SK-N-SH (cell line): ENCODE measurements at regions not wholly inside any gene's neighbourhood (a gene's known extent, or its start where the extent isn't known, plus 50 kb on each side); places are given as distances from the start of the nearest gene placed in this dataset.

Source experiments
- CTCF ChIA-PET: fragments of 300-600, 350-600 bp; formaldehyde crosslinking; extraction: SDS; loops from one replicate; lab custom pipeline; 2021; lab: Yijun Ruan, JAX
- POLR2A ChIA-PET: fragments of 350-600 bp; sonication (Branson Sonifier 250); formaldehyde crosslinking; extraction: SDS; loops from one replicate; lab custom pipeline; 2020; ENCODE audit warnings: antibody characterized with exemption, inconsistent platforms; lab: Yijun Ruan, JAX
- DNase-seq: peaks from one replicate; pipeline ENCODE4 v3.0.0; 2012
- H2AFZ ChIP-seq: fragments of 200-600 bp; sonication (generic); 2 replicates; pipeline ENCODE4 v1.8.1; 2016; ENCODE audit warnings: antibody characterized with exemption, mild to moderate bottlenecking, low read depth
- H3F3A ChIP-seq: fragments of 200-600 bp; sonication (generic); replicated peaks from 2 replicates; pipeline ENCODE3; 2016; ENCODE audit warnings: antibody characterized with exemption, mild to moderate bottlenecking; ENCODE audit not compliant: insufficient read depth
- H3K27ac ChIP-seq, 2 experiments: fragments of 200-500 bp in 1 of 2; fragments of 200-600 bp in 1 of 2; sonication (Bioruptor generic) in 1 of 2; sonication (generic), shearing (Covaris generic) in 1 of 2; 2 replicates each; pipeline versions ENCODE4 v1.5.1 to v1.6.1; 2014 to 2016; ENCODE audit warnings: low read depth in 2 of 2, inconsistent platforms in 1 of 2, low read length in 1 of 2, mild to moderate bottlenecking in 1 of 2, mixed read lengths in 1 of 2
- H3K27me3 ChIP-seq: fragments of 200-600 bp; sonication (generic), shearing (Covaris generic); 2 replicates; pipeline ENCODE4 v1.6.1; 2016; ENCODE audit warnings: mixed run types; ENCODE audit not compliant: insufficient read depth
- H3K36me3 ChIP-seq, 2 experiments: fragments of 200-500 bp in 1 of 2; fragments of 200-600 bp in 1 of 2; sonication (Bioruptor generic) in 1 of 2; sonication (generic) in 1 of 2; replicated peaks in 1 of 2; 2 replicates each; pipeline versions ENCODE3 to v1.5.1; 2014 to 2016; ENCODE audit warnings: low read length in 1 of 2, mild to moderate bottlenecking in 1 of 2; ENCODE audit not compliant: insufficient read depth in 2 of 2, control insufficient read depth in 1 of 2
- H3K4me1 ChIP-seq, 2 experiments: fragments of 200-500 bp in 1 of 2; fragments of 200-600 bp in 1 of 2; sonication (Bioruptor generic) in 1 of 2; sonication (generic), shearing (Covaris generic) in 1 of 2; 2 replicates each; pipeline versions ENCODE4 v1.5.1 to v1.6.1; 2014 to 2016; ENCODE audit warnings: low read depth in 1 of 2, low read length in 1 of 2, mixed run types in 1 of 2; ENCODE audit not compliant: insufficient read depth in 2 of 2, control insufficient read depth in 1 of 2
- H3K4me2 ChIP-seq: fragments of 200-600 bp; sonication (generic), shearing (Covaris generic); 2 replicates; pipeline ENCODE4 v1.6.1; 2017; ENCODE audit warnings: mixed run types
- H3K4me3 ChIP-seq, 2 experiments: fragments of 200-500 bp in 1 of 2; fragments of 200-600 bp in 1 of 2; sonication (Bioruptor generic) in 1 of 2; sonication (generic), shearing (Covaris generic) in 1 of 2; 2 replicates each; pipeline versions ENCODE4 v1.5.1 to v1.8.1; 2014 to 2016; ENCODE audit warnings: low read depth in 2 of 2, inconsistent platforms in 1 of 2, low read length in 1 of 2, mild to moderate bottlenecking in 1 of 2, mixed read lengths in 1 of 2, moderate library complexity in 1 of 2
- H3K79me2 ChIP-seq: fragments of 200-600 bp; sonication (generic); 2 replicates; pipeline ENCODE4 v1.8.1; 2017; ENCODE audit warnings: mild to moderate bottlenecking; ENCODE audit not compliant: insufficient read depth
- H3K9ac ChIP-seq: fragments of 200-600 bp; sonication (generic); 2 replicates; pipeline ENCODE4 v1.6.1; 2017; ENCODE audit warnings: mixed run types
- H3K9me2 ChIP-seq: fragments of 200-600 bp; sonication (generic); 2 replicates; pipeline ENCODE4 v1.6.1; 2017; ENCODE audit warnings: mixed run types
- H3K9me3 ChIP-seq: fragments of 200-600 bp; sonication (generic); 2 replicates; pipeline ENCODE4 v1.6.1; 2017; ENCODE audit warnings: mixed run types, mild to moderate bottlenecking, moderate library complexity
- H4K20me1 ChIP-seq: fragments of 200-600 bp; sonication (generic); 2 replicates; pipeline ENCODE4 v1.6.1; 2017; ENCODE audit warnings: mild to moderate bottlenecking, mixed run types; ENCODE audit not compliant: insufficient read depth
- FOXM1 ChIP-seq: IDR thresholded peaks from 2 replicates; pipeline ENCODE4 v1.4.0; 2012; ENCODE audit warnings: low read depth, mild to moderate bottlenecking
- GABPA ChIP-seq: IDR thresholded peaks from 2 replicates; pipeline ENCODE4 v1.4.0; 2012; ENCODE audit warnings: low read depth, mild to moderate bottlenecking
- GATA2 ChIP-seq: sonication (generic); formaldehyde crosslinking; IDR thresholded peaks from 2 replicates; pipeline ENCODE4 v1.5.0; 2020; ENCODE audit warnings: mild to moderate bottlenecking, missing genetic modification reagents
- MEF2A ChIP-seq: IDR thresholded peaks from 2 replicates; pipeline ENCODE4 v1.4.0; 2012; ENCODE audit warnings: low read depth, borderline replicate concordance
- NRF1 ChIP-seq: IDR thresholded peaks from 2 replicates; pipeline ENCODE4 v1.6.1; 2012; ENCODE audit warnings: low read depth, mild to moderate bottlenecking, low read length
- RCOR1 ChIP-seq: fragments of 150-350 bp; IDR thresholded peaks from 2 replicates; pipeline ENCODE4 v1.6.1; 2017; ENCODE audit warnings: antibody characterized with exemption, low read length
- RXRA ChIP-seq: IDR thresholded peaks from 2 replicates; pipeline ENCODE4 v1.4.0; 2012; ENCODE audit warnings: low read depth, mild to moderate bottlenecking, borderline replicate concordance
- SIN3A ChIP-seq: IDR thresholded peaks from 2 replicates; pipeline ENCODE4 v1.6.1; 2012; ENCODE audit warnings: low read depth, mild to moderate bottlenecking, low read length, moderate library complexity, borderline replicate concordance
- TAF1 ChIP-seq: IDR thresholded peaks from 2 replicates; pipeline ENCODE4 v1.6.1; 2012; ENCODE audit warnings: low read depth, mild to moderate bottlenecking, low read length, moderate library complexity, borderline replicate concordance
- TEAD4 ChIP-seq: IDR thresholded peaks from 2 replicates; pipeline ENCODE4 v1.4.0; 2012; ENCODE audit warnings: mild to moderate bottlenecking, borderline replicate concordance; ENCODE audit not compliant: insufficient read depth
- YY1 ChIP-seq: IDR thresholded peaks from 2 replicates; pipeline ENCODE4 v1.4.0; 2012; ENCODE audit warnings: low read depth, mild to moderate bottlenecking
- WGBS: methylation state at CpG from one replicate; pipeline ENCODE4 v1.1.6; 2017; ENCODE audit warnings: low lambda C conversion rate; 5-methylcytosine and 5-hydroxymethylcytosine counted together
- TF ChIP-seq, protein P1 (sequence below): IDR thresholded peaks from 2 replicates; pipeline ENCODE4 v1.6.1; 2012; ENCODE audit warnings: mild to moderate bottlenecking, low read depth, low read length, moderate library complexity
- TF ChIP-seq, protein P2 (sequence below): IDR thresholded peaks from 2 replicates; pipeline ENCODE4 v1.4.0; 2012; ENCODE audit warnings: low read depth

DNA sequence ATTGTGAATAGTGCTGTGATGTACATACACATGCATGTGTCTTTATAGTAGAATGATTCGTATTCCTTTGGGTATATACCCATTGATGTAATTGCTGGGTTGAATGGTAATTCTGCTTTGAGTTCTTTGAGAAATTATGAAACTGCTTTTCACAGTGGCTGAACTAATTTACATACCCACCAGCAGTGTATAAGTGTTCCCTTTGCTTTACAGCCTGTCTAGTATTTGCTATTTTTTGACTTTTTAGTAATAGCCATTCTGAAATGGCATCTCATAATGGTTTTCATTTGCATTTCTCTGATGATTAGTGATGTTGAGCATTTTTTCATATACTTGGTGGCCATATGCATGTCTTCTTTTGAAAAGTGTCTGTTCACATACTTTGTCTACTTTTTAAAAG lies 54.5 kb upstream of the FAM78B start:
- Histone ChIP-seq H2AFZ (no peak overlapping the region), H3F3A (no peaks in the 10 kb centered on the region), H3K9me2 (peaks cover 4% of the 10 kb centered on the region; the same call in 1 of the 2 replicates), H3K36me3 (no peaks in the 10 kb centered on the region), H3K27me3 (no peaks in the 10 kb centered on the region), H3K9ac (no peak overlapping the region), H3K79me2 (no peaks in the 10 kb centered on the region), H3K4me1 (no peaks in the 10 kb centered on the region), H3K9me3 (0 out of 2 replicates have a peak, but pooled peaks cover 10% of the 10 kb centered on the region), H3K27ac (no peak overlapping the region), H3K4me3 (no peak overlapping the region), H4K20me1 (no peaks in the 10 kb centered on the region), H3K4me2 (no peak overlapping the region)
- ChIA-PET POLR2A (no interaction called here), CTCF (no interaction called here)
- WGBS, result 6% methylated on average over 1 of the region's 1 CpG
- no peak for DNase-seq
- TF ChIP-seq GABPA (no peak), TAF1 (no peak)

DNA sequence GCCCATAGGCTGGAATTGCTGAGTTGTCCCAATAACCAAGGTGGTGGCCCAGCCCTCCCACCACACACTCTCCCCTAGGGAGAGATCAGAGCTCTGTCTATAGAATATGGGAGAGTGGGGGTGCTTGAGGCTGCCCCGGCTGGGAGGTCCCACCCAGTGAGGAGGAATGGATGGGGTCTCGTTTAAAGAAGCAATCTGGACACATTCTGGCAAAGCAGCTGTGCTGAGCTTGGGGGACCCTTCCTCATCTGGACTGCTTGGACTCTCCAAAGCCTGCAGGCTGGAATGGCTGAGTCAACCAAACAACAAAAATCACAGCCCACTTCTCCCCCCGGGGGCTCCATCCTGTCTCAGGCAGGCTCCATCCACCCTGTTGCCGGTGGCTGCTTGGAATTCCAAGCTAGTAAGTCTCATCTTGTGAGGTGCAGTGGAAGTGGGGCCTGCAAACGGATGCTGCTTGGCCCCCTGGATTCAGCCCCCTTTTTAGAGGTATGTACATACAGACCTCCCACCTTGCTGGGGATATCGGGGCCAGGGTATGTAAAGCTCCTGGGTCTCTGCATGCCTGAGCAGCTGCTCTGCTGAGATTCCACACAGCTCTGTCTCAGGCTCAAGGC lies 67.1 kb upstream of the FAM78B start:
- H3K4me3 ChIP-seq, result no peak overlapping the region
- no peak overlapping the region for H3K4me2 ChIP-seq
- H3K4me1 ChIP-seq, result no peaks in the 10 kb centered on the region
- no peak overlapping the region for H3K27ac ChIP-seq
- WGBS, result 25% methylated on average over 5 of the region's 6 CpGs
- no peaks in the 10 kb centered on the region for H3K79me2 ChIP-seq
- POLR2A ChIA-PET, result no interaction called here
- no peaks in the 10 kb centered on the region for H3F3A ChIP-seq
- no peaks in the 10 kb centered on the region for H3K9me3 ChIP-seq
- no peaks in the 10 kb centered on the region for H4K20me1 ChIP-seq
- no peak overlapping the region for H3K9ac ChIP-seq
- CTCF ChIA-PET, result no interaction called here
- H2AFZ ChIP-seq, result no peak overlapping the region
- no peaks in the 10 kb centered on the region for H3K27me3 ChIP-seq
- TF ChIP-seq FOXM1 (no peak), MEF2A (no peak), RCOR1 (no peak)
- TF ChIP-seq, protein P1, sequence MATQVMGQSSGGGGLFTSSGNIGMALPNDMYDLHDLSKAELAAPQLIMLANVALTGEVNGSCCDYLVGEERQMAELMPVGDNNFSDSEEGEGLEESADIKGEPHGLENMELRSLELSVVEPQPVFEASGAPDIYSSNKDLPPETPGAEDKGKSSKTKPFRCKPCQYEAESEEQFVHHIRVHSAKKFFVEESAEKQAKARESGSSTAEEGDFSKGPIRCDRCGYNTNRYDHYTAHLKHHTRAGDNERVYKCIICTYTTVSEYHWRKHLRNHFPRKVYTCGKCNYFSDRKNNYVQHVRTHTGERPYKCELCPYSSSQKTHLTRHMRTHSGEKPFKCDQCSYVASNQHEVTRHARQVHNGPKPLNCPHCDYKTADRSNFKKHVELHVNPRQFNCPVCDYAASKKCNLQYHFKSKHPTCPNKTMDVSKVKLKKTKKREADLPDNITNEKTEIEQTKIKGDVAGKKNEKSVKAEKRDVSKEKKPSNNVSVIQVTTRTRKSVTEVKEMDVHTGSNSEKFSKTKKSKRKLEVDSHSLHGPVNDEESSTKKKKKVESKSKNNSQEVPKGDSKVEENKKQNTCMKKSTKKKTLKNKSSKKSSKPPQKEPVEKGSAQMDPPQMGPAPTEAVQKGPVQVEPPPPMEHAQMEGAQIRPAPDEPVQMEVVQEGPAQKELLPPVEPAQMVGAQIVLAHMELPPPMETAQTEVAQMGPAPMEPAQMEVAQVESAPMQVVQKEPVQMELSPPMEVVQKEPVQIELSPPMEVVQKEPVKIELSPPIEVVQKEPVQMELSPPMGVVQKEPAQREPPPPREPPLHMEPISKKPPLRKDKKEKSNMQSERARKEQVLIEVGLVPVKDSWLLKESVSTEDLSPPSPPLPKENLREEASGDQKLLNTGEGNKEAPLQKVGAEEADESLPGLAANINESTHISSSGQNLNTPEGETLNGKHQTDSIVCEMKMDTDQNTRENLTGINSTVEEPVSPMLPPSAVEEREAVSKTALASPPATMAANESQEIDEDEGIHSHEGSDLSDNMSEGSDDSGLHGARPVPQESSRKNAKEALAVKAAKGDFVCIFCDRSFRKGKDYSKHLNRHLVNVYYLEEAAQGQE, result no peak
- TF ChIP-seq, protein P2, sequence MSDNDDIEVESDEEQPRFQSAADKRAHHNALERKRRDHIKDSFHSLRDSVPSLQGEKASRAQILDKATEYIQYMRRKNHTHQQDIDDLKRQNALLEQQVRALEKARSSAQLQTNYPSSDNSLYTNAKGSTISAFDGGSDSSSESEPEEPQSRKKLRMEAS, result no peak
- TF ChIP-seq, all 33 proteins: peak for 0
- H3K36me3 ChIP-seq, result no peaks in the 10 kb centered on the region
- DNase-seq, result no peak
- H3K9me2 ChIP-seq, result no peaks in the 10 kb centered on the region

DNA sequence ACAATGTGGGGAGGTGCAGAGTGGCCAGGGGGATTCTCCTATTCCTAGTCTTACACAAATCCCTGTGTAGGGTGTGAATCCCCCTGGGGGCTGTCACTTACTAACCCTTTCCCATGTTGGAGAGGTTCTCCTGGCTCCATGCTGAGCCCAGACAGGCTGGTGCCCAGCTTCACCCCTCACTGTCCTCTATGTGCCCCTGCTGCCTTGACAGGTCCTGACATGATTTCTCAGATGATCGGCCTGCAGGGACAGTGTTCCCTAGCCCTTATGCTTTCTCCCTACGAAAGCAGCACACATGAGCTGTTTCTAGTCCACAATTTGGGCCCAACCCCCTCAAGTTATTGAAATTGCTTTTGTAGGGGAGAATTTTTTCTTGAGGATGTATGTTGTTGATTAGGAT lies 68.9 kb upstream of the FAM78B start:
- WGBS, result 36% methylated on average over 2 of the region's 2 CpGs
- CTCF ChIA-PET, result interaction anchor here (1.1 kb wide), 1 partner anchor 243 kb away, joined by 5 read pairs; no protein-coding TSS in a partner anchor
- TF ChIP-seq, protein P1, result no peak
- TF ChIP-seq SIN3A (no peak), YY1 (no peak), NRF1 (no peak), TEAD4 (no peak), GATA2 (no peak), RXRA (no peak), MEF2A (no peak)

More for the DNA sequence above, 68.9 kb upstream of the FAM78B start:
- no peaks in the 10 kb centered on the region for H3K79me2 ChIP-seq
- H3K9me3 ChIP-seq, result no peaks in the 10 kb centered on the region
- H4K20me1 ChIP-seq, result no peaks in the 10 kb centered on the region
- no peak overlapping the region for H2AFZ ChIP-seq
- no peak overlapping the region for H3K27ac ChIP-seq
- H3K9me2 ChIP-seq, result no peaks in the 10 kb centered on the region
- H3K9ac ChIP-seq, result no peak overlapping the region
- H3K36me3 ChIP-seq, result no peaks in the 10 kb centered on the region
- POLR2A ChIA-PET, result no interaction called here
- H3K4me3 ChIP-seq, result no peak overlapping the region
- no peaks in the 10 kb centered on the region for H3K27me3 ChIP-seq
- no peak for DNase-seq
- no peaks in the 10 kb centered on the region for H3F3A ChIP-seq
- H3K4me1 ChIP-seq, result no peaks in the 10 kb centered on the region
- no peak overlapping the region for H3K4me2 ChIP-seq
